Esophagus muscularis mucosa (tissue), 4 donors: ENCODE measurements at regions not wholly inside any gene's neighbourhood (a gene's known extent, or its start where the extent isn't known, plus 50 kb on each side); places are given as distances from the start of the nearest gene placed in this dataset.

Experiments used
- EP300 ChIP-seq: sonication (generic); formaldehyde crosslinking; IDR thresholded peaks from one replicate; pipeline ENCODE4 v1.6.1; 2017; ENCODE audit warnings: antibody characterized with exemption
- POLR2AphosphoS5 ChIP-seq, 2 donors: sonication (generic); formaldehyde crosslinking; IDR thresholded peaks; one replicate each; pipeline ENCODE4 v1.6.1; 2017; ENCODE audit warnings: antibody characterized with exemption in 2 of 2
- TF ChIP-seq, protein P1 (sequence below), 3 experiments: fragments of 200-600 bp in 2 of 3; fragments of 450-650 bp in 1 of 3; sonication (generic) in 2 of 3; IDR thresholded peaks; one replicate each; pipeline ENCODE4 v1.5.1; 2017 to 2019; ENCODE audit warnings: antibody characterized with exemption in 3 of 3, mild to moderate bottlenecking in 2 of 3, moderate library complexity in 1 of 3

DNA sequence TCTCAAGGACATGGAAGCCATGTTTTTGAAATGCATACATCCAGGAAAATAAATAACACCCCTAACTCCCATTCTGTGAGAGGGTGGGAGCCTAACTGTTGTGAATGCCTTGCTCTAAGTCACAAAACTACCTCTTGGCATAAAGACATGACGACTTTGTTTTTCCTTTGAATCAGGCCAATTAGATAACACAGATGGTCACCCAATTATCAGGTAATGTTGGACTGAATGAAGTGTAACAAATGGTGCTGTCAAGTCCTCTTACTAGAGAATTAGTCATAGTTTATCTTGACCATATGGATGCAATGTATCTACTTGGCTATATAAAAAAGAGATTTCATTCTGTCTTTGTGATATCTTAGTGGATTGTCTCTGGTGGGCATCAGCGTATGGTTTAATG, 553.6 kb upstream of the ATXN8OS start:
- TF ChIP-seq, protein P1, sequence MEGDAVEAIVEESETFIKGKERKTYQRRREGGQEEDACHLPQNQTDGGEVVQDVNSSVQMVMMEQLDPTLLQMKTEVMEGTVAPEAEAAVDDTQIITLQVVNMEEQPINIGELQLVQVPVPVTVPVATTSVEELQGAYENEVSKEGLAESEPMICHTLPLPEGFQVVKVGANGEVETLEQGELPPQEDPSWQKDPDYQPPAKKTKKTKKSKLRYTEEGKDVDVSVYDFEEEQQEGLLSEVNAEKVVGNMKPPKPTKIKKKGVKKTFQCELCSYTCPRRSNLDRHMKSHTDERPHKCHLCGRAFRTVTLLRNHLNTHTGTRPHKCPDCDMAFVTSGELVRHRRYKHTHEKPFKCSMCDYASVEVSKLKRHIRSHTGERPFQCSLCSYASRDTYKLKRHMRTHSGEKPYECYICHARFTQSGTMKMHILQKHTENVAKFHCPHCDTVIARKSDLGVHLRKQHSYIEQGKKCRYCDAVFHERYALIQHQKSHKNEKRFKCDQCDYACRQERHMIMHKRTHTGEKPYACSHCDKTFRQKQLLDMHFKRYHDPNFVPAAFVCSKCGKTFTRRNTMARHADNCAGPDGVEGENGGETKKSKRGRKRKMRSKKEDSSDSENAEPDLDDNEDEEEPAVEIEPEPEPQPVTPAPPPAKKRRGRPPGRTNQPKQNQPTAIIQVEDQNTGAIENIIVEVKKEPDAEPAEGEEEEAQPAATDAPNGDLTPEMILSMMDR (IDR thresholded peaks at IDR 0.05) = no peak
- TF ChIP-seq EP300 = no peak
- no peak for TF ChIP-seq POLR2AphosphoS5 (IDR thresholded peaks at IDR 0.05)
